Lower leg skin (tissue), 4 donors: ENCODE measurements at regions not wholly inside any gene's neighbourhood (a gene's known extent, or its start where the extent isn't known, plus 50 kb on each side); places are given as distances from the start of the nearest gene placed in this dataset.

Experiments used
- DNase-seq, 2 donors: peaks; one replicate each; pipeline ENCODE4 v3.0.0-alpha.2; 2019; ENCODE audit warnings: low spot score in 2 of 2
- H3K4me3 ChIP-seq: fragments of 200-600 bp; sonication (generic); 2 replicates; pipeline ENCODE4 v1.5.1; 2017; ENCODE audit warnings: mild to moderate bottlenecking, low read depth; ENCODE audit not compliant: poor library complexity, severe bottlenecking
- CTCF ChIP-seq, 3 donors: fragments of 450-650 bp; IDR thresholded peaks; one replicate each; pipeline ENCODE4 v1.5.1; 2016; ENCODE audit warnings: antibody characterized with exemption in 3 of 3, mild to moderate bottlenecking in 3 of 3, moderate library complexity in 2 of 3
- POLR2A ChIP-seq, 2 donors: fragments of 450-650 bp; IDR thresholded peaks; one replicate each; pipeline ENCODE4 v1.6.1; 2016 to 2017; ENCODE audit warnings: antibody characterized with exemption in 2 of 2, mild to moderate bottlenecking in 1 of 2, moderate library complexity in 1 of 2
- WGBS, 2 donors: methylation state at CpG; one replicate each; pipeline ENCODE4 v1.1.5; 2018; 5-methylcytosine and 5-hydroxymethylcytosine counted together
- intact Hi-C: fragments of 100-400 bp; cut with DNase I; formaldehyde crosslinking; loops from one replicate; pipeline ENCODE4 v1.15.0; 2023; ENCODE audit warnings: low total_unique reads

- WGBS, 2 donors: 15% methylated on average over 9 of the region's 9 CpGs
- DNase-seq: peak in 1 of 2 donors; percentile 74
- intact Hi-C loops: no loop called here
- no peak overlapping the region for H3K4me3 ChIP-seq
- no peak for TF ChIP-seq POLR2A (IDR thresholded peaks at IDR 0.05)
Observed at GRCh38 chr19:30649934-30650614, 277.9 kb downstream of the ZNF536 start.

GRCh38 chr19:30648866-30649862 lies 277.0 kb downstream of the ZNF536 start:
- 74 to 75% methylated on average over 12 of the region's 12 CpGs for WGBS, 2 donors
- H3K4me3 ChIP-seq: no peak overlapping the region
- TF ChIP-seq POLR2A (IDR thresholded peaks at IDR 0.05) (no peak), CTCF (IDR thresholded peaks at IDR 0.05) (no peak)
- intact Hi-C loops: no loop called here
- peak in 1 of 2 donors; percentile 29 for DNase-seq

- DNase-seq: peak in 1 of 2 donors; percentile 59
- H3K4me3 ChIP-seq: no peak overlapping the region
- TF ChIP-seq POLR2A (IDR thresholded peaks at IDR 0.05) (no peak), CTCF (IDR thresholded peaks at IDR 0.05) (no peak)
- WGBS, 2 donors: 49 to 59% methylated on average over 19 of the region's 19 CpGs
- intact Hi-C loops: no loop called here
Observed at GRCh38 chr19:30647891-30648720, 275.9 kb downstream of the ZNF536 start.

GRCh38 chr19:30646806-30647205 lies 274.6 kb downstream of the ZNF536 start:
- TF ChIP-seq CTCF (IDR thresholded peaks at IDR 0.05) (no peak), POLR2A (IDR thresholded peaks at IDR 0.05) (no peak)
- H3K4me3 ChIP-seq: no peak overlapping the region
- WGBS, 2 donors: 65 to 66% methylated on average over 6 of the region's 6 CpGs
- peak in 1 of 2 donors; percentile 57 for DNase-seq
- intact Hi-C loops: no loop called here

GRCh38 chr19:30645946-30646577 lies 273.9 kb downstream of the ZNF536 start:
- no peak overlapping the region for H3K4me3 ChIP-seq
- peak in 1 of 2 donors; percentile 39 for DNase-seq
- intact Hi-C loops: no loop called here
- TF ChIP-seq CTCF (IDR thresholded peaks at IDR 0.05) (no peak), POLR2A (IDR thresholded peaks at IDR 0.05) (no peak)
- 78 to 85% methylated on average over 12 of the region's 12 CpGs for WGBS, 2 donors
